ENCODE measurements at regions not wholly inside any gene's neighbourhood (a gene's known extent, or its start where the extent isn't known, plus 50 kb on each side); places are given as distances from the start of the nearest gene placed in this dataset.
A peak's percentile ranks its signal among the peaks of the same experiment; 100 is the strongest.

DNA sequence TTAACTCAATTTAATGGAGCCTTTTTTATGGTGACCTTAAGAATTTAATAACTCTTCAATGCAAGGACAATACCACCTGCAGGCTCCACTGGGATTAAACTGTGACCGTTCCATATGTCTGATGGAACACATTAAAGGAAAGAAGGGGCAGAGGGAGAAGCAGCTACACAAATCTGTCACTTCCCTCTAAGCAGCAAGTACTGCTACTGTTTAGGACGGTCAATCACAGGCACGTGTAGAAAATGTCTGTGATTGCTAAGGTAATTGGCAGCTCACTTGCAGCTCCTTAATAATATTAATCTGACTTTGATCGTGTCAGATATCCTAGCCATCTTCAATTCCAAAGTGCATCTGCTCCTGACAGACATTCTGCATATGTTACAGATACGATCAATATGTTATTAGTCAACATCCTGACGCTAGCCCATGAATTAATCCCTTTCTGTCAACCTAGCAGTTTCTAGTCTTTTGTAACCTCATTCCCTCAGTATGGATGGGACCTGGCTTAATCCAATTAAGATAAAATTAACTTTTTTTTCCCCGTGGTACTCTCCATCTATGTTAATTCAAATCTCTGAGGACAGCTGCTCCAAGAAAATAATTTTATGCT lies 1012.4 kb downstream of the AMY1C start:
- POLR2A ChIA-PET (ENCODE audit: low non-redundant PET): no interaction called here
- H3K27me3 ChIP-seq (replicated peaks; ENCODE audit: insufficient read depth, low read depth, low read length, poor library complexity): no peaks in the 10 kb centered on the region
- no TSS peak for BruUV-seq (replicated peaks)

GRCh38 chr1:104765085-104765484 lies 1015.4 kb downstream of the AMY1C start:
- Histone ChIP-seq H3K27ac (ENCODE audit: low read depth, low read length, poor library complexity, severe bottlenecking) (no peak overlapping the region), H3K9me3 (ENCODE audit: low read depth, low read length, poor library complexity, severe bottlenecking) (no peaks in the 10 kb centered on the region), H3K4me3 (ENCODE audit: low read depth, low read length, poor library complexity, severe bottlenecking) (no peak overlapping the region), H3K4me1 (ENCODE audit: insufficient read depth, low read length, poor library complexity, severe bottlenecking) (no peaks in the 10 kb centered on the region), H3K27me3 (replicated peaks; ENCODE audit: insufficient read depth, low read depth, low read length, poor library complexity) (no peaks in the 10 kb centered on the region), H3K36me3 (ENCODE audit: insufficient read depth, low read length, poor library complexity, severe bottlenecking) (no peaks in the 10 kb centered on the region)
- ChIA-PET POLR2A (ENCODE audit: low non-redundant PET) (no interaction called here), CTCF (no interaction called here)
- no TSS peak for BruUV-seq (replicated peaks)
- peak; percentile 13 for DNase-seq (ENCODE audit: low spot score)
- TF ChIP-seq, protein P1, sequence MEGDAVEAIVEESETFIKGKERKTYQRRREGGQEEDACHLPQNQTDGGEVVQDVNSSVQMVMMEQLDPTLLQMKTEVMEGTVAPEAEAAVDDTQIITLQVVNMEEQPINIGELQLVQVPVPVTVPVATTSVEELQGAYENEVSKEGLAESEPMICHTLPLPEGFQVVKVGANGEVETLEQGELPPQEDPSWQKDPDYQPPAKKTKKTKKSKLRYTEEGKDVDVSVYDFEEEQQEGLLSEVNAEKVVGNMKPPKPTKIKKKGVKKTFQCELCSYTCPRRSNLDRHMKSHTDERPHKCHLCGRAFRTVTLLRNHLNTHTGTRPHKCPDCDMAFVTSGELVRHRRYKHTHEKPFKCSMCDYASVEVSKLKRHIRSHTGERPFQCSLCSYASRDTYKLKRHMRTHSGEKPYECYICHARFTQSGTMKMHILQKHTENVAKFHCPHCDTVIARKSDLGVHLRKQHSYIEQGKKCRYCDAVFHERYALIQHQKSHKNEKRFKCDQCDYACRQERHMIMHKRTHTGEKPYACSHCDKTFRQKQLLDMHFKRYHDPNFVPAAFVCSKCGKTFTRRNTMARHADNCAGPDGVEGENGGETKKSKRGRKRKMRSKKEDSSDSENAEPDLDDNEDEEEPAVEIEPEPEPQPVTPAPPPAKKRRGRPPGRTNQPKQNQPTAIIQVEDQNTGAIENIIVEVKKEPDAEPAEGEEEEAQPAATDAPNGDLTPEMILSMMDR (conservative IDR thresholded peaks at IDR 0.05; ENCODE audit: low read depth, low read length): no peak
- no peak for TF ChIP-seq EZH2 (IDR thresholded peaks at IDR 0.05; ENCODE audit: borderline replicate concordance, low read depth, low read length, poor library complexity, severe bottlenecking)
- intact Hi-C loops (cut with micrococcal nuclease; ENCODE audit: unreplicated experiment): no loop called here

More for the DNA sequence above, 1012.4 kb downstream of the AMY1C start:
- intact Hi-C loops (cut with micrococcal nuclease; ENCODE audit: unreplicated experiment): no loop called here
- H3K4me3 ChIP-seq (ENCODE audit: low read depth, low read length, poor library complexity, severe bottlenecking): no peak overlapping the region
- TF ChIP-seq EZH2 (IDR thresholded peaks at IDR 0.05; ENCODE audit: borderline replicate concordance, low read depth, low read length, poor library complexity, severe bottlenecking): no peak
- TF ChIP-seq, protein P1 (conservative IDR thresholded peaks at IDR 0.05; ENCODE audit: low read depth, low read length): no peak
- DNase-seq (ENCODE audit: low spot score): no peak
- CTCF ChIA-PET: no interaction called here
- no peaks in the 10 kb centered on the region for H3K4me1 ChIP-seq (ENCODE audit: insufficient read depth, low read length, poor library complexity, severe bottlenecking)
- H3K9me3 ChIP-seq (ENCODE audit: low read depth, low read length, poor library complexity, severe bottlenecking): no peaks in the 10 kb centered on the region
- H3K27ac ChIP-seq (ENCODE audit: low read depth, low read length, poor library complexity, severe bottlenecking): no peak overlapping the region
- H3K36me3 ChIP-seq (ENCODE audit: insufficient read depth, low read length, poor library complexity, severe bottlenecking): no peaks in the 10 kb centered on the region

- Histone ChIP-seq H3K27me3 (replicated peaks; ENCODE audit: insufficient read depth, low read depth, low read length, poor library complexity) (no peaks in the 10 kb centered on the region), H3K4me3 (ENCODE audit: low read depth, low read length, poor library complexity, severe bottlenecking) (no peak overlapping the region), H3K27ac (ENCODE audit: low read depth, low read length, poor library complexity, severe bottlenecking) (no peak overlapping the region), H3K9me3 (ENCODE audit: low read depth, low read length, poor library complexity, severe bottlenecking) (no peaks in the 10 kb centered on the region), H3K4me1 (ENCODE audit: insufficient read depth, low read length, poor library complexity, severe bottlenecking) (no peaks in the 10 kb centered on the region), H3K36me3 (ENCODE audit: insufficient read depth, low read length, poor library complexity, severe bottlenecking) (no peaks in the 10 kb centered on the region)
- intact Hi-C loops (cut with micrococcal nuclease; ENCODE audit: unreplicated experiment): no loop called here
- ChIA-PET CTCF (no interaction called here), POLR2A (ENCODE audit: low non-redundant PET) (no interaction called here)
- no peak for DNase-seq (ENCODE audit: low spot score)
- TF ChIP-seq, protein P1 (conservative IDR thresholded peaks at IDR 0.05; ENCODE audit: low read depth, low read length): no peak
- no peak for TF ChIP-seq EZH2 (IDR thresholded peaks at IDR 0.05; ENCODE audit: borderline replicate concordance, low read depth, low read length, poor library complexity, severe bottlenecking)
- no TSS peak for BruUV-seq (replicated peaks)
These were observed 1018.8 kb downstream of the AMY1C start for GRCh38 chr1:104768466-104768865.

Data from A673 (cell line).